H9 (cell line): ENCODE measurements at regions not wholly inside any gene's neighbourhood (a gene's known extent, or its start where the extent isn't known, plus 50 kb on each side); places are given as distances from the start of the nearest gene placed in this dataset.

Experiments used
- DNase-seq: peaks from one replicate; pipeline ENCODE4 v3.0.0-alpha.2; 2017
- H2AFZ ChIP-seq: one replicate; pipeline ENCODE4 v1.6.1; 2013; ENCODE audit warnings: mild to moderate bottlenecking, low read length, control low read depth, moderate library complexity
- H2AK5ac ChIP-seq: 2 replicates; pipeline ENCODE4 v1.6.1; 2013; ENCODE audit warnings: low read length, control low read depth, mixed read lengths; ENCODE audit not compliant: insufficient read length
- H2BK120ac ChIP-seq: one replicate; pipeline ENCODE4 v1.6.1; 2013; ENCODE audit warnings: low read depth, mild to moderate bottlenecking, low read length, control low read depth, inconsistent platforms; ENCODE audit not compliant: poor library complexity, severe bottlenecking
- H2BK12ac ChIP-seq: 2 replicates; pipeline ENCODE4 v1.6.1; 2013; ENCODE audit warnings: low read length, control low read depth, mixed read lengths, low read depth; ENCODE audit not compliant: insufficient read length
- H2BK15ac ChIP-seq: 2 replicates; pipeline ENCODE4 v1.6.1; 2013; ENCODE audit warnings: low read depth, low read length, control low read depth
- H2BK20ac ChIP-seq: one replicate; pipeline ENCODE4 v1.6.1; 2013; ENCODE audit warnings: low read depth, mild to moderate bottlenecking, low read length, control low read depth, inconsistent platforms; ENCODE audit not compliant: poor library complexity, severe bottlenecking
- H2BK5ac ChIP-seq: 2 replicates; pipeline ENCODE4 v1.6.1; 2013; ENCODE audit warnings: low read length, control low read depth, mixed read lengths; ENCODE audit not compliant: insufficient read length
- H3K14ac ChIP-seq: 2 replicates; pipeline ENCODE4 v1.6.1; 2013; ENCODE audit warnings: low read length, control low read depth; ENCODE audit not compliant: insufficient read depth
- H3K18ac ChIP-seq: 2 replicates; pipeline ENCODE4 v1.6.1; 2013; ENCODE audit warnings: low read depth, mild to moderate bottlenecking, mixed read lengths, low read length, control low read depth; ENCODE audit not compliant: insufficient read length
- H3K23ac ChIP-seq: 2 replicates; pipeline ENCODE4 v1.6.1; 2013; ENCODE audit warnings: low read length, control low read depth, mixed read lengths, low read depth; ENCODE audit not compliant: insufficient read length
- H3K23me2 ChIP-seq: 2 replicates; pipeline ENCODE4 v1.6.1; 2013; ENCODE audit warnings: low read depth, mild to moderate bottlenecking, mixed read lengths, low read length, control low read depth; ENCODE audit not compliant: insufficient read length, poor library complexity, severe bottlenecking
- H3K27ac ChIP-seq: 2 replicates; pipeline ENCODE4 v1.5.1; 2013; ENCODE audit warnings: low read length, control low read depth, mixed read lengths, low read depth; ENCODE audit not compliant: insufficient read length
- H3K27me3 ChIP-seq: 2 replicates; pipeline ENCODE4 v1.6.1; 2013; ENCODE audit warnings: low read length, control low read depth, inconsistent platforms; ENCODE audit not compliant: insufficient read depth
- H3K4ac ChIP-seq: 2 replicates; pipeline ENCODE4 v1.6.1; 2013; ENCODE audit warnings: low read depth, mild to moderate bottlenecking, control low read depth, inconsistent platforms, low read length, moderate library complexity
- H3K4me1 ChIP-seq: 2 replicates; pipeline ENCODE4 v1.6.1; 2013; ENCODE audit warnings: low read length, control low read depth, inconsistent platforms; ENCODE audit not compliant: insufficient read depth
- H3K4me2 ChIP-seq: 2 replicates; pipeline ENCODE4 v1.6.1; 2013; ENCODE audit warnings: low read length, control low read depth, mixed read lengths; ENCODE audit not compliant: insufficient read length, insufficient read depth
- H3K56ac ChIP-seq: 2 replicates; pipeline ENCODE4 v1.6.1; 2013; ENCODE audit warnings: low read depth, mild to moderate bottlenecking, mixed read lengths, low read length, control low read depth; ENCODE audit not compliant: insufficient read length
- H3K79me1 ChIP-seq: 2 replicates; pipeline ENCODE4 v1.6.1; 2013; ENCODE audit warnings: low read depth, mild to moderate bottlenecking, moderate library complexity, low read length, control low read depth, inconsistent platforms; ENCODE audit not compliant: insufficient read depth, poor library complexity, severe bottlenecking
- H3K79me2 ChIP-seq: 2 replicates; pipeline ENCODE4 v1.6.1; 2013; ENCODE audit warnings: low read length, control low read depth, inconsistent platforms; ENCODE audit not compliant: insufficient read depth
- H3K9ac ChIP-seq: 2 replicates; pipeline ENCODE4 v1.6.1; 2013; ENCODE audit warnings: low read length, control low read depth, mixed read lengths; ENCODE audit not compliant: insufficient read length; ENCODE audit errors: extremely low read depth
- H3K9me3 ChIP-seq: one replicate; pipeline ENCODE4 v1.6.1; 2013; ENCODE audit warnings: low read depth, low read length, inconsistent platforms; ENCODE audit not compliant: control insufficient read depth
- H3T11ph ChIP-seq: one replicate; pipeline ENCODE4 v1.6.1; 2013; ENCODE audit warnings: mild to moderate bottlenecking, low read length, control low read depth, inconsistent platforms
- H4K20me1 ChIP-seq: one replicate; pipeline ENCODE4 v1.6.1; 2013; ENCODE audit not compliant: control insufficient read depth, insufficient read length, insufficient read depth
- H4K5ac ChIP-seq: 2 replicates; pipeline ENCODE4 v1.6.1; 2013; ENCODE audit warnings: low read depth, mild to moderate bottlenecking, mixed read lengths, low read length, control low read depth; ENCODE audit not compliant: insufficient read length
- H4K8ac ChIP-seq: replicated peaks from 2 replicates; pipeline ENCODE4 v1.6.1; 2013; ENCODE audit warnings: low read length, control low read depth, mixed read lengths, low read depth; ENCODE audit not compliant: insufficient read length
- H4K91ac ChIP-seq: 2 replicates; pipeline ENCODE4 v1.6.1; 2013; ENCODE audit warnings: low read depth, mild to moderate bottlenecking, moderate library complexity, mixed read lengths, low read length, control low read depth; ENCODE audit not compliant: insufficient read length
- H3K27ac Mint-ChIP-seq, 3 experiments: 2 replicates in 2 of 3; 3 replicates in 1 of 3; pipeline ENCODE4 v1.8.0; 2020 to 2021; ENCODE audit warnings: mixed read lengths in 3 of 3, mild to moderate bottlenecking in 1 of 3, moderate library complexity in 1 of 3
- H3K27me3 Mint-ChIP-seq: 2 replicates; pipeline ENCODE4 v1.8.0; 2021; ENCODE audit warnings: low read depth, mild to moderate bottlenecking, moderate library complexity, mixed read lengths
- H3K36me3 Mint-ChIP-seq, 3 experiments: 2 replicates in 2 of 3; 3 replicates in 1 of 3; pipeline ENCODE4 v1.8.0; 2020 to 2021; ENCODE audit warnings: low read depth in 3 of 3, mixed read lengths in 3 of 3; ENCODE audit not compliant: insufficient read depth in 1 of 3
- H3K4me1 Mint-ChIP-seq, 2 experiments: 2 replicates each; pipeline ENCODE4 v1.8.0; 2020; ENCODE audit warnings: mixed read lengths in 2 of 2
- H3K4me3 Mint-ChIP-seq, 2 experiments: 2 replicates in 1 of 2; 3 replicates in 1 of 2; pipeline ENCODE4 v1.8.0; 2020 to 2021; ENCODE audit warnings: mild to moderate bottlenecking in 2 of 2, mixed read lengths in 2 of 2, moderate library complexity in 1 of 2
- H3K9me3 Mint-ChIP-seq, 2 experiments: 2 replicates in 1 of 2; 3 replicates in 1 of 2; pipeline ENCODE4 v1.8.0; 2020; ENCODE audit warnings: mild to moderate bottlenecking in 2 of 2, mixed read lengths in 2 of 2, moderate library complexity in 1 of 2
- CTCF ChIP-seq: fragments of 200-600 bp; sonication (generic); conservative IDR thresholded peaks from 3 replicates; pipeline ENCODE4 v1.8.0; 2021; ENCODE audit warnings: antibody characterized with exemption, mild to moderate bottlenecking

GRCh38 chr4:11549525-11549924, 120.8 kb upstream of the HS3ST1 start:
- no peaks in the 10 kb centered on the region for H3K27me3 ChIP-seq
- DNase-seq: no peak
- H2AK5ac ChIP-seq: no peak overlapping the region
- H3K4me2 ChIP-seq: no peak overlapping the region
- H2BK12ac ChIP-seq: no peak overlapping the region
- TF ChIP-seq CTCF: no peak
- H2BK120ac ChIP-seq: no peak overlapping the region
- H3K9me3 Mint-ChIP-seq: 0 out of 5 replicates have a peak, but pooled peaks cover 0 to 2% of the 10 kb centered on the region in 2 experiments
- no peaks in the 10 kb centered on the region for H3K9me3 ChIP-seq
- no peak overlapping the region for H3K27ac ChIP-seq
- no peak overlapping the region for H2AFZ ChIP-seq
- H3K4me1 ChIP-seq: no peaks in the 10 kb centered on the region
- no peaks in the 10 kb centered on the region for H3K27me3 Mint-ChIP-seq
- H3K14ac ChIP-seq: no peak overlapping the region
- no peaks in the 10 kb centered on the region for H3K4me1 Mint-ChIP-seq
- H3K23me2 ChIP-seq: no peaks in the 10 kb centered on the region
- H3K27ac Mint-ChIP-seq: no peak overlapping the region
- no peak overlapping the region for H3T11ph ChIP-seq
- H3K36me3 Mint-ChIP-seq: 0 out of 7 replicates have a peak, but pooled peaks cover 0 to 1% (median 0%) of the 10 kb centered on the region in 3 experiments
- no peak overlapping the region for H3K9ac ChIP-seq
- no peaks in the 10 kb centered on the region for H3K79me2 ChIP-seq
- H3K18ac ChIP-seq: no peak overlapping the region
- H4K91ac ChIP-seq: no peak overlapping the region
- H3K79me1 ChIP-seq: no peaks in the 10 kb centered on the region
- no peak overlapping the region for H4K5ac ChIP-seq
- no peak overlapping the region for H4K8ac ChIP-seq
- no peak overlapping the region for H2BK20ac ChIP-seq
- H2BK15ac ChIP-seq: no peak overlapping the region
- H2BK5ac ChIP-seq: no peak overlapping the region
- H3K23ac ChIP-seq: no peak overlapping the region
- no peak overlapping the region for H3K56ac ChIP-seq
- no peak overlapping the region for H3K4ac ChIP-seq
- H4K20me1 ChIP-seq: no peaks in the 10 kb centered on the region
- H3K4me3 Mint-ChIP-seq: no peak overlapping the region
